ENCODE measurements at regions not wholly inside any gene's neighbourhood (a gene's known extent, or its start where the extent isn't known, plus 50 kb on each side); places are given as distances from the start of the nearest gene placed in this dataset.

GRCh38 chr22:48531761-48532435 lies 1295.8 kb downstream of the BRD1 start:
- TF ChIP-seq CTCF (IDR thresholded peaks at IDR 0.05; ENCODE audit: insufficient read depth, low read length, poor library complexity, severe bottlenecking) (no peak), EZH2phosphoT487 (conservative IDR thresholded peaks at IDR 0.05; ENCODE audit: low read length) (no peak)
